Neural cell (in vitro differentiated cells): ENCODE measurements at regions not wholly inside any gene's neighbourhood (a gene's known extent, or its start where the extent isn't known, plus 50 kb on each side); places are given as distances from the start of the nearest gene placed in this dataset.

Experiments used
- CTCF ChIP-seq: fragments of 450-650 bp; IDR thresholded peaks from 2 replicates; pipeline ENCODE4 v1.5.1; 2014; ENCODE audit warnings: antibody characterized with exemption, mild to moderate bottlenecking, moderate library complexity; ENCODE audit not compliant: poor library complexity, severe bottlenecking
- EP300 ChIP-seq: fragments of 450-650 bp; conservative IDR thresholded peaks from 2 replicates; pipeline ENCODE4 v1.6.1; 2014; ENCODE audit warnings: antibody characterized with exemption, mild to moderate bottlenecking, moderate library complexity; ENCODE audit not compliant: poor library complexity, severe bottlenecking
- EZH2 ChIP-seq: fragments of 200-600, 300-800 bp; shearing (Covaris generic), sonication (generic); IDR thresholded peaks from 2 replicates; pipeline ENCODE4 v1.6.1; 2014; ENCODE audit warnings: antibody characterized with exemption, low read length, borderline replicate concordance, mild to moderate bottlenecking; ENCODE audit not compliant: insufficient read depth, poor library complexity, severe bottlenecking
- POLR2AphosphoS5 ChIP-seq: IDR thresholded peaks from 2 replicates; pipeline ENCODE4 v1.6.1; 2012
- RAD21 ChIP-seq: fragments of 450-650 bp; conservative IDR thresholded peaks from 2 replicates; pipeline ENCODE4 v1.6.1; 2014; ENCODE audit warnings: antibody characterized with exemption, mild to moderate bottlenecking, moderate library complexity
- SMC3 ChIP-seq: fragments of 450-650 bp; conservative IDR thresholded peaks from 2 replicates; pipeline ENCODE4 v1.6.1; 2014; ENCODE audit warnings: antibody characterized with exemption, mild to moderate bottlenecking, moderate library complexity; ENCODE audit not compliant: poor library complexity

- TF ChIP-seq SMC3 (no peak), CTCF (no peak), RAD21 (no peak), POLR2AphosphoS5 (no peak), EZH2 (no peak), EP300 (no peak)
Observed at GRCh38 chr11:39690856-39691255, 1768.6 kb downstream of the LRRC4C start.
